CD14-positive monocyte (primary cell): ENCODE measurements at regions not wholly inside any gene's neighbourhood (a gene's known extent, or its start where the extent isn't known, plus 50 kb on each side); places are given as distances from the start of the nearest gene placed in this dataset.

ENCODE experiments used
- DNase-seq, 3 donors: peaks; one replicate each; pipeline ENCODE4 v3.0.0-alpha.2; 2011 to 2022
- H2AFZ ChIP-seq: 2 replicates; pipeline ENCODE4 v1.6.0; 2012; ENCODE audit warnings: mild to moderate bottlenecking, low read depth, low read length, inconsistent platforms; ENCODE audit not compliant: insufficient read depth, poor library complexity, severe bottlenecking
- H3K27ac ChIP-seq, 2 donors: 1 replicate in 1 of 2; 2 replicates in 1 of 2; pipeline ENCODE4 v1.5.1; 2012 to 2013; ENCODE audit warnings: low read length in 2 of 2, control low read depth in 1 of 2, inconsistent platforms in 1 of 2, low read depth in 1 of 2, mild to moderate bottlenecking in 1 of 2
- H3K27me3 ChIP-seq, 2 donors: one replicate each; pipeline versions ENCODE4 v1.6.0 to v1.6.1; 2011 to 2013; ENCODE audit warnings: low read length in 2 of 2; ENCODE audit not compliant: control insufficient read depth in 2 of 2, insufficient read depth in 2 of 2
- H3K36me3 ChIP-seq, 2 donors: replicated peaks in 1 of 2; 1 replicate in 1 of 2; 2 replicates in 1 of 2; pipeline versions ENCODE4 v1.5.1 to v1.6.1; 2012 to 2013; ENCODE audit warnings: low read length in 2 of 2, control low read depth in 1 of 2, inconsistent platforms in 1 of 2, mild to moderate bottlenecking in 1 of 2; ENCODE audit not compliant: insufficient read depth in 2 of 2, control insufficient read depth in 1 of 2
- H3K4me1 ChIP-seq, 2 donors: 1 replicate in 1 of 2; 2 replicates in 1 of 2; pipeline versions ENCODE4 v1.5.1 to v1.6.1; 2012 to 2013; ENCODE audit warnings: low read length in 2 of 2, control low read depth in 1 of 2, inconsistent platforms in 1 of 2, mild to moderate bottlenecking in 1 of 2, moderate library complexity in 1 of 2; ENCODE audit not compliant: insufficient read depth in 2 of 2, control insufficient read depth in 1 of 2
- H3K4me2 ChIP-seq: replicated peaks from 2 replicates; pipeline ENCODE3; 2012; ENCODE audit warnings: low read length, moderate library complexity, mild to moderate bottlenecking; ENCODE audit not compliant: poor library complexity, severe bottlenecking; ENCODE audit errors: extremely low read depth
- H3K4me3 ChIP-seq, 3 experiments: fragments of 200-600 bp in 1 of 3; sonication (generic) in 1 of 3; replicated peaks in 1 of 3; 1 replicate in 2 of 3; 2 replicates in 1 of 3; pipeline ENCODE4 v1.5.1; 2011 to 2013; ENCODE audit warnings: low read length in 3 of 3, mild to moderate bottlenecking in 3 of 3, control low read depth in 2 of 3, low read depth in 2 of 3, inconsistent platforms in 1 of 3, moderate library complexity in 1 of 3
- H3K79me2 ChIP-seq: 2 replicates; pipeline ENCODE4 v1.6.0; 2012; ENCODE audit warnings: mild to moderate bottlenecking, control low read depth, inconsistent platforms, low read length, moderate library complexity; ENCODE audit not compliant: insufficient read depth
- H3K9ac ChIP-seq: 2 replicates; pipeline ENCODE4 v1.6.0; 2017; ENCODE audit warnings: low read length, mild to moderate bottlenecking; ENCODE audit not compliant: insufficient read depth, poor library complexity, severe bottlenecking
- H3K9me3 ChIP-seq, 2 donors: replicated peaks in 1 of 2; 1 replicate in 1 of 2; 2 replicates in 1 of 2; pipeline versions ENCODE4 v1.5.1 to v1.6.1; 2012 to 2013; ENCODE audit warnings: low read length in 2 of 2, control low read depth in 1 of 2; ENCODE audit not compliant: control insufficient read depth in 1 of 2, insufficient read depth in 1 of 2
- H4K20me1 ChIP-seq: 2 replicates; pipeline ENCODE4 v1.6.0; 2012; ENCODE audit warnings: mild to moderate bottlenecking, low read length, control low read depth, moderate library complexity; ENCODE audit not compliant: insufficient read depth
- H3K27ac Mint-ChIP-seq, 7 donors: one replicate each; pipeline ENCODE4 v1.8.0; 2020; ENCODE audit warnings: mild to moderate bottlenecking in 7 of 7, mixed read lengths in 7 of 7, moderate library complexity in 6 of 7, inconsistent platforms in 2 of 7
- H3K27me3 Mint-ChIP-seq, 3 donors: one replicate each; pipeline ENCODE4 v1.8.0; 2021 to 2022; ENCODE audit warnings: low read depth in 3 of 3, mild to moderate bottlenecking in 3 of 3, mixed read lengths in 3 of 3, moderate library complexity in 3 of 3, inconsistent platforms in 1 of 3
- H3K36me3 Mint-ChIP-seq, 2 donors: one replicate each; pipeline ENCODE4 v1.8.0; 2020; ENCODE audit warnings: mixed read lengths in 2 of 2, inconsistent platforms in 1 of 2, mild to moderate bottlenecking in 1 of 2
- H3K4me1 Mint-ChIP-seq: one replicate; pipeline ENCODE4 v1.8.0; 2020; ENCODE audit warnings: mild to moderate bottlenecking, mixed read lengths
- H3K4me3 Mint-ChIP-seq, 2 donors: one replicate each; pipeline ENCODE4 v1.8.0; 2020; ENCODE audit warnings: mild to moderate bottlenecking in 2 of 2, mixed read lengths in 2 of 2, moderate library complexity in 1 of 2
- H3K9me3 Mint-ChIP-seq, 7 donors: one replicate each; pipeline ENCODE4 v1.8.0; 2020 to 2022; ENCODE audit warnings: mixed read lengths in 7 of 7, mild to moderate bottlenecking in 6 of 7, moderate library complexity in 6 of 7, inconsistent platforms in 2 of 7
- CTCF ChIP-seq: fragments of 200-600 bp; IDR thresholded peaks from one replicate; pipeline ENCODE4 v1.8.0; 2022; ENCODE audit warnings: antibody characterized with exemption, mild to moderate bottlenecking
- WGBS: methylation state at CpG from one replicate; pipeline ENCODE4 v1.1.5; 2013; ENCODE audit warnings: missing lambda C conversion rate; ENCODE audit not compliant: insufficient coverage; 5-methylcytosine and 5-hydroxymethylcytosine counted together
- intact Hi-C, 2 donors: fragments of 100-400 bp; cut with micrococcal nuclease; formaldehyde crosslinking; loops; one replicate each; pipeline versions ENCODE4 v1.15.0 to v1.15.1; 2023

DNA sequence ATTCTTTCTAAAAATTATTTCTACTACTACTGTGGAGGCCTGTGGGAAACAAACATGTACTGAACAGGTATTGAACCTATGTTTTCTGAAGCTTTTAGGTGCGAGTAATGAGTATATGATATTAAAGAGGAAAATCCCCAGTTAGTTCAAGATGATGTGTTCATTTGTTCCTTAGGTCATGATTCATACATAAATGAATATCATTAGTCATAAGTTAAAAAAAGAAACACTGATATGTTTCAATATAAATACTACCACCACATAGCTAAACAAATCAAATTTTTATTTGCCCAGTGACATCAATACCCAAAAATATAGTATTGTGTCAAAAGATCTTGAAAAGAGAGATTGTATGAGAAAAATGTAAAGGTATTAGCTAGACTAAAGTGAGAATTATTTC, 210.7 kb upstream of the GNAI1 start:
- Histone ChIP-seq H3K36me3 (no peaks in the 10 kb centered on the region), H4K20me1 (no peaks in the 10 kb centered on the region), H2AFZ (no peak overlapping the region), H3K79me2 (no peaks in the 10 kb centered on the region), H3K9ac (no peak overlapping the region), H3K27ac (no peak overlapping the region), H3K4me2 (no peak overlapping the region), H3K9me3 (peaks cover 0 to 18% of the 10 kb centered on the region in 2 donors), H3K4me1 (no peaks in the 10 kb centered on the region), H3K4me3 (no peak overlapping the region), H3K27me3 (no peaks in the 10 kb centered on the region)
- Mint-ChIP-seq H3K9me3 (peaks cover 1 to 16% (median 4%) of the 10 kb centered on the region in 7 donors), H3K4me1 (no peaks in the 10 kb centered on the region), H3K4me3 (no peak overlapping the region), H3K27me3 (no peaks in the 10 kb centered on the region), H3K27ac (no peak overlapping the region), H3K36me3 (no peaks in the 10 kb centered on the region)
- TF ChIP-seq CTCF: no peak
- no peak for DNase-seq
- no CpG with 5 or more reads among the region's 1 CpG for WGBS
- intact Hi-C loops: no loop called here

GRCh38 chr7:79922894-79923293, 211.7 kb upstream of the GNAI1 start:
- H3K36me3 ChIP-seq: no peaks in the 10 kb centered on the region
- no peaks in the 10 kb centered on the region for H3K27me3 Mint-ChIP-seq
- H2AFZ ChIP-seq: no peak overlapping the region
- DNase-seq: no peak
- no peaks in the 10 kb centered on the region for H3K4me1 Mint-ChIP-seq
- no peak overlapping the region for H3K4me2 ChIP-seq
- H3K27ac Mint-ChIP-seq: no peak overlapping the region
- no peaks in the 10 kb centered on the region for H4K20me1 ChIP-seq
- H3K4me1 ChIP-seq: no peaks in the 10 kb centered on the region
- no peaks in the 10 kb centered on the region for H3K36me3 Mint-ChIP-seq
- H3K27ac ChIP-seq: no peak overlapping the region
- H3K9ac ChIP-seq: no peak overlapping the region
- H3K9me3 Mint-ChIP-seq: peaks cover 1 to 16% (median 4%) of the 10 kb centered on the region in 7 donors
- no peaks in the 10 kb centered on the region for H3K27me3 ChIP-seq
- no peak overlapping the region for H3K4me3 ChIP-seq
- TF ChIP-seq CTCF: no peak
- no peak overlapping the region for H3K4me3 Mint-ChIP-seq
- WGBS: 98% methylated on average over 5 of the region's 5 CpGs
- intact Hi-C loops: no loop called here
- peaks cover 0 to 18% of the 10 kb centered on the region in 2 donors for H3K9me3 ChIP-seq
- H3K79me2 ChIP-seq: no peaks in the 10 kb centered on the region
